ENCODE measurements at regions not wholly inside any gene's neighbourhood (a gene's known extent, or its start where the extent isn't known, plus 50 kb on each side); places are given as distances from the start of the nearest gene placed in this dataset.
"Not testable (repeated sequence)": the region's sequence is repeated elsewhere in the genome, so short reads cannot be mapped to it uniquely, and the experiment has no call there.

GRCh38 chr2:113838744-113839444 is 51.0 kb upstream of the ACTR3 start:
- FAIRE-seq = no peak

- no peak for FAIRE-seq
Measured at GRCh38 chr2:113838277-113838676, 51.6 kb upstream of the ACTR3 start.

GRCh38 chr2:113834051-113834730 is 55.7 kb upstream of the ACTR3 start:
- no peak for FAIRE-seq

DNA sequence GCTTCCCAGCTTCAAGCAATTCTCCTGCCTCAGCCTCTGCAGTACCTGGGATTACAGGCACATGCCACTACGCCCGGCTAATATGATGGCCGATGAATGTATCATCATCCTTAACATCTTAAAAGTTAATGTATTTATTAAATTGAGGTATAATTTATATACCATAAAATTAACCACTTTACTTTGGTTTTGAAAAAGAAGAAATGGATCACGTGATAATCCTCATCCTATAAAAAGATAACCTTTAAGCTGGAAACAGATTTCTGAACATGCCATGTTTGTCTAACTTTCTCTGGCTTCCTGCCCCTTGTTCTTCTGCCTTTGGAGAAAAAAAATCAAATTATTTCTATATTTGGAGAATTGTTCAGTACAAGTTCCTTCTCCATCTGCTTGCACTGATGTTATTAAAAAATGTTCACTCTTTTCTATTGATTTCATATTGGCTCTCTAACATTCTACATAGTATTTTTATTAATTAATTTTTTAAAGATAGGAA is 57.0 kb upstream of the ACTR3 start:
- no peak for FAIRE-seq

DNA sequence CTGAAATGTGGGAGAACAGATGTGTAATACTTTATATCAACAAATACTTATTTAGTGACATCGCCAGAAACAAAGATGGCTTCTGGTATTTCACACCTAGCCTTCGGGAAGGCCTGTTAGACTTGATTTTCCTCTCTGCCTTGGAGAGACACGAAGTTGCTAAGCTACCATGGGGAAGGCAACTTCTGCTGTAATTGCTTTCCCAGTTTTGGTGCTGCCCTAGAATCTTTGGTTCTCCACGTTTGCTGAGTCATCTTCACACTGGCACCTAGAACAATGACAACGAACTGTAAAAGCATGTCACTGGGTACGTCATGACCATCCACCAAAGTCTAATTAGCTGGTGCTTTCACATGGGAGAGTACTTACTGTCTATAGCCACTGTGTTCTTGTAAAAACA is 58.7 kb upstream of the ACTR3 start:
- FAIRE-seq = no peak

- FAIRE-seq = no peak
Measured at GRCh38 chr2:113829761-113830160, 60.1 kb upstream of the ACTR3 start.

DNA sequence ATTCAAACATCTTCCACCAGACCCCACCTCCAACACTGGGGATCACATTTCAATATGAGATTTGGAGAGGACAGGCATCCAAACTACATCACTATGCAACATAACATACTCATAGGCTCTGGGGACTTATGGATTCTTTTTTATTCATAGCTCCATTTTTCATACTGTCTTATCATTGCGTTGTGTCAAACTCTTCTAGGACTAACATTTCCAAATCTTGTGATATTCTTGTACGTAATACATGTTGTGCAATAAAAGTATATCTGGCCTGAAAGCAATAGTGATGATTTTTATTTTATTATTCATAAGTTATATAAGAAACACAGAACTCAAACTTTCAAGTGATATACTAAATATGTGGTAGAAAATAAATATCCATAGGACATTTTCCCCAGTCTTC is 60.6 kb upstream of the ACTR3 start:
- no peak for FAIRE-seq

DNA sequence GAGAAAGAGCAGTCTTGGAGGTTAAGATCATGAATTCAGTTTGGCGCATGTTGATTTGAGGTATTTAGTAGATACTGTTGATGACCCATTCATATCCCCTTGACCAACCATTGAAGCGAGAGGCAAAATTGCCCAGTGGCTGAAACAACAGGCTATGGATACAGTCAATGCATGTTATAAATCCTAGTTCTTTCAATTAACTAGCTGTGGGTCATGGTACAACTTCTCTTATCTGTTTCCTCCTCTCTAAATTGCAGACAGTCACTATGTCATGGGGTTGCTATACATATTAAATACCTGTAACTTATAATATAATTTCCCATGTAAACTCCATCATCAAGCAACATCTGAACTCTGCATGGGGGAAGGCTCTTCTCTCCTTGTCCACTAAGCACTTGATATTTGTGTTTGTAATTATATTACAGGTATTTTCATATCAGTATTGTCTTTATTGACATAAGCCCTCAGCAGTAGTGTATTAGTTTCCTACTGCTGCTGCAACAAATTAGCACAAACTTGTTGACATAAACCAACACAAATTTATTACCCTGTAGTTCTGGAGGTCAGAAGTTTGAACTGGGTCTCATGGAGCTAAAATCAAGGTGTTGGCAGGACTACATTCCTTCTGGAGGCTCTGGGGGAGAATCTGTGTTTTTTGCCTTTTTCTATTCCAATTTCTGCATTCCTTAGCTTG is 61.7 kb upstream of the ACTR3 start:
- FAIRE-seq = no peak

DNA sequence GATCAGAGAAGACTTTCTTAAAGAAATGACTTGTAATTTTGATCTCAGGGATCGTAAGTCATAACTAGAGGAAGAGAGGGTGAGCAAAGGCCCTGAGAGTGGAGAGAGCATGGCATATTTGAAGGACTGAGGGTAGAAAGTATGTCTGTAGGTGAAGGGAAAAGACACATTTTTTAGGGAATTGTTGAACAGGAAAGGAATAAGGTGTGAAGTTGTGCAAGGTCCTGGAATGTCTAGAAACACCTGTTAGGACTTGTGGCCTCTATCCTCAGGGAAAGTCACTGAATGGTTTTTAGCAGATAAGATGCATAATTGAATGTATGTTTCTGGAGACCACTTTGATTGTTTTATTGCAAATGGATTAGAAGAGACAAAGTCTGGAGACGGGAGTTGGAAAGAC is 62.5 kb upstream of the ACTR3 start:
- no peak for FAIRE-seq

- FAIRE-seq = no peak
Measured at GRCh38 chr2:113826346-113827285, 63.3 kb upstream of the ACTR3 start.

DNA sequence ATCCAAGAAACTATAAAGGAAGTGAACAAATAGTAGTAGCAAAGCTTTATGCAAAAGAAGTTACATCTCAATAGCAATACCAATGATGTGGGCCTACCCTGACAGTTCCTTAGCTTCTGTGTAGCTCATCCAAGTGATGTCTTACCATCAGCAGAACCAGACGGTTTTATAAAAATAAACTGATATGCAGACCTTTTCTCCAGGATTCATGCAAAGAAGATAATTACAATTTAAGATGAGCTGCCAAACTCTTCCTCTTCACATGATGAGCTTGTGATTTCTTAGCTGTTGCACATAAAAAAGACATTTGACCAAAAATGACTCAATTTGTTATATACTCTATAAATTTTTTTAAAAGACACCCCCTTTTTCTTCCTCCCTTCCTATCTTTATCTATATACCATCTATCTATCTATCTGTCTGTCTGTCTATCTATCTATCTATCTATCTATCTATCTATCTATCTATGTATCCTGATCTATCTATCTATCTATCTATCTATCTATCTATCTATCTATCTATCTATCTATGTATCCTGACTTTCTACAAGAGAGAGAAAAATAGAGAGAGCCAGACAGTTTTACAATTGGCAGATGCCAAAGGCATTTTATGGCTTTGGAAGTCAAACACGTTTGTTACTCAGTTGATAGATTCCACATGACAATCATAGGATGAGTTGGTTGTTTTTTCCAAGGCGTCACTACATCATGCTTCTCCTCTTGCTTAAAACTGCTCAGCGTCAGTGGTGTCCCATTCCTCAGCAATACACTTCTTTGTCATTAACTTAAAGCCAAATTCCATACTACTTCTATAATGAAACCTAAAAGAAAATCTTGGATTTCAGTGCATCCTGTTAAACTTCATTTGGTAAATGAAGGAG is 65.9 kb upstream of the ACTR3 start:
- no peak for FAIRE-seq

GRCh38 chr2:113822087-113822815 is 65.8 kb upstream of the SLC35F5 start:
- FAIRE-seq = no peak

DNA sequence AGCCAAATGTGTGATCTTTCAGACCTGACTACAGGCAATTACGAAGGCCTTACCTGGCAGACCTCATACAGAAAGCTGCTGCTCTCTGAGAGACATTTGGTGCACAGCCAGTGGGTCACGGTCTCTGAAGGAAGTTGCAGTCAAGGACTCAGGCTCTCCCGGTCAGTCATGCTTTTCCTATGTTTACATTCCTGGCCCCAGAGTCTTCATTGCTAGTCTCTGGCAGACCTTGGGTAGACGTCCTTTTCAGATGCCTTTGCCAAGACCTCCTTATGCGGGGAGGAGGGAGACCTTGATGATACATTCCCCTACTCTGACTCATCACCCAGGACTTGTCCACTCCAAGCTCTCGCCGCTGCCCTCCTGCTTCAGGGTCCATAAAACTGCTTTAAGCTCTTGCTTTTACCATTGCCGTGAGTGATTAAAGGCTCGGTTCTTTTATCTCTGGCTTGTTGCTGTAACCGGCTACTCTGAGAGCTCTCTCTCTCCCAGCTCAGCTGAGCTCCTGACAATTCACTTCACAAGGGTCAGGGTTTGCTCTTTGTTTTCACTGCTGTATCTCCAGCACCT is 62.0 kb upstream of the SLC35F5 start:
- peak; percentile 94 for FAIRE-seq

DNA sequence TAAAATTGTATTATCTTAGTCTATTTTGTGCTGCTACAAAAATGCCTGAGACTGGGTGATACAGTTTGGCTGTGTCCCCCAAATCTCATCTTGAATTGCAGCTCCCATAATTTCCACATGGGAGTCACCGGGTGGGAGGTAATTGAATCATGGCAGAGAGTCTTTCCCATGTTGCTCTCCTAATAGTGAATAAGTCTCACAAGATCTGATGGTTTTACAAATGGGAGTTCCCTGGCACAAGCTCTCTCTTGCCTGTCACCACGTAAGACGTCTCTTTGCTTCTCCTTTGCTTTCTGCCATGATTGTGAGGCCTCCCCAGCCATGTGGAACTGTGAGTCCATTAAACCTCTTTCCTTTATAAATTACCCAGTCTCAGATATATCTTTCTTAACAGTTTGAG is 57.0 kb upstream of the SLC35F5 start:
- not testable (repeated sequence) for FAIRE-seq

DNA sequence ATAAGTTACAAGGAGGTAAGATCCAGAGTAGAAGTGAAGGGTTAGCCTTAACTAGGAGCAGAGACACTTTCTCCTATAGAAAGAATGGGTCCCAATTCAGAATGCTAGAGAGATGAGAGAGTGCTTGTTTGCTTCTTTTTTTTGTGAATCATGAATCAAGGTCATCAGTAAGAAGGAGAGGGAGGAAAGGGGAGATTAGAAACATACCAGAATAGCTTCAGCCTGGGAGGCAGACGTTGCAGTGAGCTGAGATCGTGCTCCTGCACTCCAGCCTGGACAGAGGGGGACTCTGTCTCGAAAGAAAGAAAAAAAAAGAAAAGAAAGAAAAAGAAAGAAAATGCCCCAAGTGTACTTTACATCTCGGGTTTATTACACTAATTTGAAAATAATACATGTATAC is 55.8 kb upstream of the SLC35F5 start:
- no peak for FAIRE-seq

- FAIRE-seq = no peak
Measured at GRCh38 chr2:113809076-113809736, 52.8 kb upstream of the SLC35F5 start.

DNA sequence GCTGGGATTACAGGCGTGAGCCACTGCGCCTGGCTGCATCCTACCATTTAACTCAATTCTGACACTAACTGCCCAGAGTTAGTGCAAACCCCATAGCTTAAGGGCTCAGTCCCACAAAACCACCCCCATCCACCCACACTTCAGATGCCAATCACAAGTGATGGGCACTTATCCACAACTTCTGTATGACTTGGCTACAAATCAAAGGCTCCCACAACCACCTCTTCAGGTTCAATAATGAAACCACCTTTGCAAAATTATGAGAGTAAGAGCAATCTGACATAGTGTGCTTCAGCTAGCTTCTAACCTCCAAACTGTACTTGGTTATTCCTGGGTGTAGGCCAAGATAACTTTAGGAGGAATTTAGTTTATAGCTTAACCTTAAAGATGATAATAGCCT is 51.3 kb upstream of the SLC35F5 start:
- no peak for FAIRE-seq

GRCh38 chr2:113806217-113806913 is 49.9 kb upstream of the SLC35F5 start:
- FAIRE-seq = no peak
